HG03378 (cell line): ENCODE measurements at regions not wholly inside any gene's neighbourhood (a gene's known extent, or its start where the extent isn't known, plus 50 kb on each side); places are given as distances from the start of the nearest gene placed in this dataset.

Source experiments
- ATAC-seq: cut with Tn5 transposase; IDR thresholded peaks from one replicate; pipeline ENCODE4 v1.9.1; 2021; ENCODE audit warnings: mild to moderate bottlenecking, moderate library complexity; ENCODE audit not compliant: unreplicated experiment

GRCh38 chr5:116696366-116696765, 121.7 kb upstream of the SEMA6A start:
- peak; percentile 93 for ATAC-seq

GRCh38 chr5:116695681-116696080, 121.1 kb upstream of the SEMA6A start:
- no peak for ATAC-seq

DNA sequence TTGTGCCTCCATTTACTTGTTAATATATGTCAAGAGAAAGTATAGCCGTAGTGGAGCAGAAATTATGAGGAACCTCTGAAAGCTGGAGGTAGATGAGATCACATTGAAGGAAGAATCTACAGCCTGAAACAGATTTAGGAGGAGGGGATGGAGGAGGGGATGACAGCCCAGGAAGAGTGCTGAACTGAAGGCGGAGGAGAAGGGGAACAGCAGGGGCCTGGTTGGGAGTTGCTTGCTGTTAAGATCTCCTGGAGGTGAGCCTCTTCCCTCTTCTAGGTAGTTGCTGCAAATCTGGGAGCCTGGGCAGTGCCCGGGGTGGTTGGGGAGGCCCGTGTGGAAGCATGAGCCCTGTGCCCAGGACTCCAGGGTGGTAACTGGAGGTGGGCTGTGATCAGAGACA, 111.8 kb upstream of the SEMA6A start:
- ATAC-seq: no peak

- no peak for ATAC-seq
These were observed 111.3 kb upstream of the SEMA6A start for GRCh38 chr5:116685931-116686330.

DNA sequence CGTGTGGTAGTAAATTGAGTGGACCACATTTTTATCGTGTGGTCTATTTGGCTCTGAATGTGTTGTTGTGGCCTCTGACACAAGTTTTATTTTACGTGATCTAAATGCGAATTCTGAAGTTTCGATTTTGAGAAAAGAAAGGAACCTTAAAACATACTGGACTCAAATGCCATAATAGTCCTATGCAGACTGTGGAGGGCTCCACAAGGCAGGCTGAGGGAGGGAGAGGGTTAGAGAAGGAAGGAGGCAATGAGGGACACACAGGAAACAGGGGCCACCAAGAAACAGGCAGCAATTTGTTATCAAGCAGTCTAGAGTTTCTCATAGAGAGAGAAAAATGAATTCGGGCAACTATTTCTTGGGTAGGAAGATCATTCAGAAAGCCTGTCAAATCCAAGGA, 110.4 kb upstream of the SEMA6A start:
- ATAC-seq: no peak

GRCh38 chr5:116681334-116682013, 106.9 kb upstream of the SEMA6A start:
- ATAC-seq: peak; percentile 98

DNA sequence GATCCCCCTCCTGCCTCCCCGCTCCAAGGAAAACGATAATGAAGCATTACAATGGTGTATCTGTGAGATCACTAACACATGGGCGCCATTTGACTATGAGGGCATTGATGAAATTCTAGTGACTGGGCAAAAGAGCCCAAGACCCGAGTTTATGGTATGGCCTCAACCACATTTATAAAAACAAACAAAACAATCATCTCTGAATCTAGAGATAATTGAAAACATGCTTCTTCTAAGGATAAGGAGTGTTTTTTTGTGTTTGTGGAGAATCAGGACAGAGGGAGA, 100.9 kb upstream of the SEMA6A start:
- ATAC-seq: no peak

- no peak for ATAC-seq
These were observed 100.4 kb upstream of the SEMA6A start for GRCh38 chr5:116674881-116675625.

GRCh38 chr5:116673453-116673852, 98.8 kb upstream of the SEMA6A start:
- no peak for ATAC-seq

GRCh38 chr5:116672203-116672602, 97.6 kb upstream of the SEMA6A start:
- no peak for ATAC-seq

- ATAC-seq: peak; percentile 96
These were observed 96.7 kb upstream of the SEMA6A start for GRCh38 chr5:116671211-116671736.

- no peak for ATAC-seq
These were observed 94.8 kb upstream of the SEMA6A start for GRCh38 chr5:116669261-116670031.

DNA sequence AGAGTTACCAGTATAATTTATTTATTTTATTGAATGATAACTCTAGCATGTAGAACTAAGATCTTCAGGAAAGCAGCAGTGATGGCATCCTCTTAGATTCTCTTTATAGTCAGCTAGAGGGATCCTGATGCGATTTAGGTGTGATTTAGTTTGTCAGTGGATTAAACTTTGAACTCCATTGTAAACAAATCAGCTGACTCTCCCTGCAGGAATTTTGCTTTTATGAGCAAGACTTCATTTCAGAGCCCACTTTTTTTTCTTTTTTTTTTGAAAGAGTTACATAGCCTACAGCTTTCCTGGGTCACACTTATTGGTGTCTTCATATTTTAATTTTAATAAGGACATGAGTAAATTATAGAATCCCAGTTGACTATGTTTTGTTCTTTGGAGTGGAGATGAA, 93.8 kb upstream of the SEMA6A start:
- no peak for ATAC-seq

DNA sequence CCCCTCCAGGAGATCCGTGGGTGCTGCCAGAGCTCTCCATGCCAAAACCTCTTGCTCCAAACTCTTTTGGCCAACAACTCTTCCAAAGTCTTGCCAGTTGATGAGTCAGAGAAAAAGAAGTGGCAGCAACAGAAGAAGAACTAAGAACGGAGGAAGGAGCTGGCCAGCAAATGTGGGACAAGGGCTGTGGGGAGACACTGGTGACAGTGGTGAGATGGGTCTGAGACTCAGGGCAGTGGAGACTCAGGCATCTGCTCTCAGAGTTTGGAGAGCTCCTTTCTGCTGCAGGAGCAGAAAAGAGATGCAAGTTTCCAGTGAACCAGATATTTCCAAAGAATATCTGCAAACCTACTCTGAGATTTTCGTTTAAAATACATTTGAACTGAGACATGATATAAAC, 92.3 kb upstream of the SEMA6A start:
- no peak for ATAC-seq

DNA sequence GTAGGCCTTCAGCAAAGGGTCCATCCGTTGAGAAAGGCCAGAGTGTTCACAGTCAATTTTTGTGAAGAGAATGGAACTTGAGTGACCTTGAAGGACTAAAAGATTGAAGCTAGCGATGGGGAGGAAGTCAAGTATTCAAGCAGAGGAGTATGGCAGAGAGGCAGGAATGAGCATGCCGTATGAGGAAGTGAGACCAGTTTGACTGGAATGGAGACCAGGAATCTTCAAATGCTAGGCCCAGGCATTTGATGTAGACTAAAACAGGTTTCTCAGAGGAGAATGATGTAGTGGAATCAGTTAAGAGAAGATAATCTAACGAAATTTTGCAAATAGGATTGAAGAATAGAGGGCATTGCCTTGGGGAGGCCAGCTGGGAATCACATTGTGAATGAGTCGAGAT, 90.4 kb upstream of the SEMA6A start:
- no peak for ATAC-seq

- no peak for ATAC-seq
These were observed 88.5 kb upstream of the SEMA6A start for GRCh38 chr5:116663081-116663480.

GRCh38 chr5:116661419-116661818, 86.8 kb upstream of the SEMA6A start:
- ATAC-seq: no peak

GRCh38 chr5:116660929-116661328, 86.3 kb upstream of the SEMA6A start:
- no peak for ATAC-seq

DNA sequence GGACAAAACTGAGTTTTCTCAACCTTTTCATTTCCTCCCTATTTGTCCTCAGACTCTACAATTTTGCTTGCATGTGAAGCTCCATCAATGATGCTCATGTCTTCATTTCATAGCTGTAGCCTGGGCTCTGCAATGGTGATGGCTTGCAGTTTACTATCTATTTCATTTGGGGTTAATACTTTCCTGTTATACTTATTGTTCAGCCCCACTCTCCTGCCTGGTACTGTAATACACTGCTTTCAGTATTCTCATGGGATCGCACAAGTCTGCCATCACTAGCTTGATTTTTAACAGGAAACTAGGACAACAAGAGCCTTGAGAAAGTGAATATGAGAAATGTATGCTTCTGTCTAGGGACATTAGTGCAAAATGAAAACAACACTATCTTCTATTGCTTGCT, 84.2 kb upstream of the SEMA6A start:
- ATAC-seq: no peak

GRCh38 chr5:116658141-116658540, 83.5 kb upstream of the SEMA6A start:
- no peak for ATAC-seq

- no peak for ATAC-seq
These were observed 80.8 kb upstream of the SEMA6A start for GRCh38 chr5:116655431-116655830.

- ATAC-seq: no peak
These were observed 80.3 kb upstream of the SEMA6A start for GRCh38 chr5:116654925-116655324.
